H9 (cell line): ENCODE measurements at regions not wholly inside any gene's neighbourhood (a gene's known extent, or its start where the extent isn't known, plus 50 kb on each side); places are given as distances from the start of the nearest gene placed in this dataset.

Experiments
- DNase-seq: peaks from one replicate; pipeline ENCODE4 v3.0.0-alpha.2; 2017
- H2AFZ ChIP-seq: one replicate; pipeline ENCODE4 v1.6.1; 2013; ENCODE audit warnings: mild to moderate bottlenecking, low read length, control low read depth, moderate library complexity
- H2AK5ac ChIP-seq: 2 replicates; pipeline ENCODE4 v1.6.1; 2013; ENCODE audit warnings: low read length, control low read depth, mixed read lengths; ENCODE audit not compliant: insufficient read length
- H2BK120ac ChIP-seq: one replicate; pipeline ENCODE4 v1.6.1; 2013; ENCODE audit warnings: low read depth, mild to moderate bottlenecking, low read length, control low read depth, inconsistent platforms; ENCODE audit not compliant: poor library complexity, severe bottlenecking
- H2BK12ac ChIP-seq: 2 replicates; pipeline ENCODE4 v1.6.1; 2013; ENCODE audit warnings: low read length, control low read depth, mixed read lengths, low read depth; ENCODE audit not compliant: insufficient read length
- H2BK15ac ChIP-seq: 2 replicates; pipeline ENCODE4 v1.6.1; 2013; ENCODE audit warnings: low read depth, low read length, control low read depth
- H2BK20ac ChIP-seq: one replicate; pipeline ENCODE4 v1.6.1; 2013; ENCODE audit warnings: low read depth, mild to moderate bottlenecking, low read length, control low read depth, inconsistent platforms; ENCODE audit not compliant: poor library complexity, severe bottlenecking
- H2BK5ac ChIP-seq: 2 replicates; pipeline ENCODE4 v1.6.1; 2013; ENCODE audit warnings: low read length, control low read depth, mixed read lengths; ENCODE audit not compliant: insufficient read length
- H3K14ac ChIP-seq: 2 replicates; pipeline ENCODE4 v1.6.1; 2013; ENCODE audit warnings: low read length, control low read depth; ENCODE audit not compliant: insufficient read depth
- H3K18ac ChIP-seq: 2 replicates; pipeline ENCODE4 v1.6.1; 2013; ENCODE audit warnings: low read depth, mild to moderate bottlenecking, mixed read lengths, low read length, control low read depth; ENCODE audit not compliant: insufficient read length
- H3K23ac ChIP-seq: 2 replicates; pipeline ENCODE4 v1.6.1; 2013; ENCODE audit warnings: low read length, control low read depth, mixed read lengths, low read depth; ENCODE audit not compliant: insufficient read length
- H3K23me2 ChIP-seq: 2 replicates; pipeline ENCODE4 v1.6.1; 2013; ENCODE audit warnings: low read depth, mild to moderate bottlenecking, mixed read lengths, low read length, control low read depth; ENCODE audit not compliant: insufficient read length, poor library complexity, severe bottlenecking
- H3K27ac ChIP-seq: 2 replicates; pipeline ENCODE4 v1.5.1; 2013; ENCODE audit warnings: low read length, control low read depth, mixed read lengths, low read depth; ENCODE audit not compliant: insufficient read length
- H3K27me3 ChIP-seq: 2 replicates; pipeline ENCODE4 v1.6.1; 2013; ENCODE audit warnings: low read length, control low read depth, inconsistent platforms; ENCODE audit not compliant: insufficient read depth
- H3K4ac ChIP-seq: 2 replicates; pipeline ENCODE4 v1.6.1; 2013; ENCODE audit warnings: low read depth, mild to moderate bottlenecking, control low read depth, inconsistent platforms, low read length, moderate library complexity
- H3K4me1 ChIP-seq: 2 replicates; pipeline ENCODE4 v1.6.1; 2013; ENCODE audit warnings: low read length, control low read depth, inconsistent platforms; ENCODE audit not compliant: insufficient read depth
- H3K4me2 ChIP-seq: 2 replicates; pipeline ENCODE4 v1.6.1; 2013; ENCODE audit warnings: low read length, control low read depth, mixed read lengths; ENCODE audit not compliant: insufficient read length, insufficient read depth
- H3K56ac ChIP-seq: 2 replicates; pipeline ENCODE4 v1.6.1; 2013; ENCODE audit warnings: low read depth, mild to moderate bottlenecking, mixed read lengths, low read length, control low read depth; ENCODE audit not compliant: insufficient read length
- H3K79me1 ChIP-seq: 2 replicates; pipeline ENCODE4 v1.6.1; 2013; ENCODE audit warnings: low read depth, mild to moderate bottlenecking, moderate library complexity, low read length, control low read depth, inconsistent platforms; ENCODE audit not compliant: insufficient read depth, poor library complexity, severe bottlenecking
- H3K79me2 ChIP-seq: 2 replicates; pipeline ENCODE4 v1.6.1; 2013; ENCODE audit warnings: low read length, control low read depth, inconsistent platforms; ENCODE audit not compliant: insufficient read depth
- H3K9ac ChIP-seq: 2 replicates; pipeline ENCODE4 v1.6.1; 2013; ENCODE audit warnings: low read length, control low read depth, mixed read lengths; ENCODE audit not compliant: insufficient read length; ENCODE audit errors: extremely low read depth
- H3K9me3 ChIP-seq: one replicate; pipeline ENCODE4 v1.6.1; 2013; ENCODE audit warnings: low read depth, low read length, inconsistent platforms; ENCODE audit not compliant: control insufficient read depth
- H3T11ph ChIP-seq: one replicate; pipeline ENCODE4 v1.6.1; 2013; ENCODE audit warnings: mild to moderate bottlenecking, low read length, control low read depth, inconsistent platforms
- H4K20me1 ChIP-seq: one replicate; pipeline ENCODE4 v1.6.1; 2013; ENCODE audit not compliant: control insufficient read depth, insufficient read length, insufficient read depth
- H4K5ac ChIP-seq: 2 replicates; pipeline ENCODE4 v1.6.1; 2013; ENCODE audit warnings: low read depth, mild to moderate bottlenecking, mixed read lengths, low read length, control low read depth; ENCODE audit not compliant: insufficient read length
- H4K8ac ChIP-seq: replicated peaks from 2 replicates; pipeline ENCODE4 v1.6.1; 2013; ENCODE audit warnings: low read length, control low read depth, mixed read lengths, low read depth; ENCODE audit not compliant: insufficient read length
- H4K91ac ChIP-seq: 2 replicates; pipeline ENCODE4 v1.6.1; 2013; ENCODE audit warnings: low read depth, mild to moderate bottlenecking, moderate library complexity, mixed read lengths, low read length, control low read depth; ENCODE audit not compliant: insufficient read length
- H3K27ac Mint-ChIP-seq, 3 experiments: 2 replicates in 2 of 3; 3 replicates in 1 of 3; pipeline ENCODE4 v1.8.0; 2020 to 2021; ENCODE audit warnings: mixed read lengths in 3 of 3, mild to moderate bottlenecking in 1 of 3, moderate library complexity in 1 of 3
- H3K27me3 Mint-ChIP-seq: 2 replicates; pipeline ENCODE4 v1.8.0; 2021; ENCODE audit warnings: low read depth, mild to moderate bottlenecking, moderate library complexity, mixed read lengths
- H3K36me3 Mint-ChIP-seq, 3 experiments: 2 replicates in 2 of 3; 3 replicates in 1 of 3; pipeline ENCODE4 v1.8.0; 2020 to 2021; ENCODE audit warnings: low read depth in 3 of 3, mixed read lengths in 3 of 3; ENCODE audit not compliant: insufficient read depth in 1 of 3
- H3K4me1 Mint-ChIP-seq, 2 experiments: 2 replicates each; pipeline ENCODE4 v1.8.0; 2020; ENCODE audit warnings: mixed read lengths in 2 of 2
- H3K4me3 Mint-ChIP-seq, 2 experiments: 2 replicates in 1 of 2; 3 replicates in 1 of 2; pipeline ENCODE4 v1.8.0; 2020 to 2021; ENCODE audit warnings: mild to moderate bottlenecking in 2 of 2, mixed read lengths in 2 of 2, moderate library complexity in 1 of 2
- H3K9me3 Mint-ChIP-seq, 2 experiments: 2 replicates in 1 of 2; 3 replicates in 1 of 2; pipeline ENCODE4 v1.8.0; 2020; ENCODE audit warnings: mild to moderate bottlenecking in 2 of 2, mixed read lengths in 2 of 2, moderate library complexity in 1 of 2
- WGBS: extraction: QIAGEN DNeasy Blood & Tissue Kit; methylation state at CpG from one replicate; pipeline ENCODE4 v1.1.7; 2013; ENCODE audit warnings: missing lambda C conversion rate, low lambda C conversion rate, mixed read lengths; ENCODE audit not compliant: insufficient read length; ENCODE audit errors: extremely low coverage; 5-methylcytosine and 5-hydroxymethylcytosine counted together
- TF ChIP-seq, protein P1 (sequence below): fragments of 200-600 bp; sonication (generic); conservative IDR thresholded peaks from 3 replicates; pipeline ENCODE4 v1.8.0; 2021; ENCODE audit warnings: antibody characterized with exemption, mild to moderate bottlenecking

DNA sequence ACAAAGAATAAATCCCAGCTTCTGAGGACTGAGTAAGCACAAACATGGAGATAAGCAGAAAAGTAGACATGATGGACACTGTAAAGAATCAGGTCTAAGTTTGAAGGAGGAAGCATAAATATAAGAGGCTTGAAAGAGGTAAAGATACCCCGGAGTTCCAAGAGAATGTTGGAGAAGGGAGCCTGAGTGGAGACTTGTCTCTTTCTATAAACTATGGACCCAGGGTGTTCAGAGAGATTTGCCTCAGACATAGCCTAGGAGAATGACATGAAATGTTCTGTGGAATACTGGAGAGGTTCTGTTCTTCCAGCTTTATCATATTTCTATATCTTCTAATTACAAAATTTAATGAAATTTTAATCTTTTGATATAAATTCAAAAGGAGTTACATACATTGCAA is 554.3 kb upstream of the B3GALT2 start:
- peaks cover 5% of the 10 kb centered on the region in 2 experiments; a peak in 3 of 5 replicates for H3K9me3 Mint-ChIP-seq
- Histone ChIP-seq H2BK120ac (no peak overlapping the region), H2BK15ac (no peak overlapping the region), H3K4me1 (no peaks in the 10 kb centered on the region; the same call in 1 of the 2 replicates), H2BK12ac (no peak overlapping the region), H3K27me3 (no peaks in the 10 kb centered on the region), H2AK5ac (no peak overlapping the region), H3K56ac (no peak overlapping the region), H2BK20ac (no peak overlapping the region), H3K18ac (no peak overlapping the region), H3K79me1 (no peaks in the 10 kb centered on the region), H3K79me2 (no peaks in the 10 kb centered on the region), H2BK5ac (no peak overlapping the region), H4K8ac (no peak overlapping the region), H4K91ac (no peak overlapping the region), H4K5ac (no peak overlapping the region), H3K23me2 (no peaks in the 10 kb centered on the region), H3K14ac (no peak overlapping the region), H4K20me1 (no peaks in the 10 kb centered on the region), H3K9ac (no peak overlapping the region), H3K4ac (no peak overlapping the region), H3K4me2 (peak overlapping the region; percentile 2), H3K27ac (no peak overlapping the region), H3K9me3 (no peaks in the 10 kb centered on the region), H3T11ph (no peak overlapping the region), H3K23ac (no peak overlapping the region), H2AFZ (no peak overlapping the region)
- H3K27ac Mint-ChIP-seq, result no peak overlapping the region
- TF ChIP-seq, protein P1, sequence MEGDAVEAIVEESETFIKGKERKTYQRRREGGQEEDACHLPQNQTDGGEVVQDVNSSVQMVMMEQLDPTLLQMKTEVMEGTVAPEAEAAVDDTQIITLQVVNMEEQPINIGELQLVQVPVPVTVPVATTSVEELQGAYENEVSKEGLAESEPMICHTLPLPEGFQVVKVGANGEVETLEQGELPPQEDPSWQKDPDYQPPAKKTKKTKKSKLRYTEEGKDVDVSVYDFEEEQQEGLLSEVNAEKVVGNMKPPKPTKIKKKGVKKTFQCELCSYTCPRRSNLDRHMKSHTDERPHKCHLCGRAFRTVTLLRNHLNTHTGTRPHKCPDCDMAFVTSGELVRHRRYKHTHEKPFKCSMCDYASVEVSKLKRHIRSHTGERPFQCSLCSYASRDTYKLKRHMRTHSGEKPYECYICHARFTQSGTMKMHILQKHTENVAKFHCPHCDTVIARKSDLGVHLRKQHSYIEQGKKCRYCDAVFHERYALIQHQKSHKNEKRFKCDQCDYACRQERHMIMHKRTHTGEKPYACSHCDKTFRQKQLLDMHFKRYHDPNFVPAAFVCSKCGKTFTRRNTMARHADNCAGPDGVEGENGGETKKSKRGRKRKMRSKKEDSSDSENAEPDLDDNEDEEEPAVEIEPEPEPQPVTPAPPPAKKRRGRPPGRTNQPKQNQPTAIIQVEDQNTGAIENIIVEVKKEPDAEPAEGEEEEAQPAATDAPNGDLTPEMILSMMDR, result no peak
- WGBS, result no CpG with 5 or more reads among the region's 1 CpG
- H3K27me3 Mint-ChIP-seq, result peaks cover 45% of the 10 kb centered on the region
- DNase-seq, result no peak
- peaks cover 20 to 22% of the 10 kb centered on the region in 2 experiments for H3K4me1 Mint-ChIP-seq
- H3K4me3 Mint-ChIP-seq, result no peak overlapping the region
- peaks cover 0 to 3% (median 0%) of the 10 kb centered on the region in 3 experiments; a peak in 2 of 7 replicates for H3K36me3 Mint-ChIP-seq
